HEK293T (cell line): ENCODE measurements at regions not wholly inside any gene's neighbourhood (a gene's known extent, or its start where the extent isn't known, plus 50 kb on each side); places are given as distances from the start of the nearest gene placed in this dataset.

Source experiments
- ARNT ChIP-seq: fragments of 450-650 bp; IDR thresholded peaks from 2 replicates; pipeline ENCODE4 v1.6.1; 2017; ENCODE audit warnings: mild to moderate bottlenecking
- BHLHE40 ChIP-seq: fragments of 450-650 bp; IDR thresholded peaks from 2 replicates; pipeline ENCODE4 v1.6.1; 2016; ENCODE audit warnings: mild to moderate bottlenecking, moderate library complexity, borderline replicate concordance
- ELF4 ChIP-seq: fragments of 450-650 bp; IDR thresholded peaks from 2 replicates; pipeline ENCODE4 v1.6.1; 2017; ENCODE audit warnings: antibody characterized with exemption
- FOXA1 ChIP-seq: fragments of 450-650 bp; IDR thresholded peaks from 2 replicates; pipeline ENCODE4 v1.6.1; 2016; ENCODE audit warnings: mild to moderate bottlenecking
- FOXK2 ChIP-seq: fragments of 450-650 bp; IDR thresholded peaks from 2 replicates; pipeline ENCODE4 v1.6.1; 2016; ENCODE audit warnings: mild to moderate bottlenecking
- FOXM1 ChIP-seq: fragments of 450-650 bp; IDR thresholded peaks from 2 replicates; pipeline ENCODE4 v1.6.1; 2017; ENCODE audit warnings: mild to moderate bottlenecking, borderline replicate concordance
- HDGF ChIP-seq: fragments of 450-650 bp; IDR thresholded peaks from 2 replicates; pipeline ENCODE4 v1.6.1; 2017; ENCODE audit warnings: antibody characterized with exemption, borderline replicate concordance
- L3MBTL2 ChIP-seq: fragments of 450-650 bp; conservative IDR thresholded peaks from 2 replicates; pipeline ENCODE4 v1.6.1; 2016; ENCODE audit warnings: mild to moderate bottlenecking
- LEF1 ChIP-seq: fragments of 450-650 bp; IDR thresholded peaks from 2 replicates; pipeline ENCODE4 v1.6.1; 2017; ENCODE audit warnings: mild to moderate bottlenecking, borderline replicate concordance
- SP1 ChIP-seq: fragments of 450-650 bp; IDR thresholded peaks from 2 replicates; pipeline ENCODE4 v1.6.1; 2017
- SUZ12 ChIP-seq: fragments of 450-650 bp; IDR thresholded peaks from 2 replicates; pipeline ENCODE4 v1.6.1; 2016; ENCODE audit warnings: mild to moderate bottlenecking
- ZNF384 ChIP-seq: fragments of 450-650 bp; IDR thresholded peaks from 2 replicates; pipeline ENCODE4 v1.6.1; 2016
- TF ChIP-seq, protein P1 (sequence below): fragments of 450-650 bp; IDR thresholded peaks from 2 replicates; pipeline ENCODE4 v1.6.1; 2016

DNA sequence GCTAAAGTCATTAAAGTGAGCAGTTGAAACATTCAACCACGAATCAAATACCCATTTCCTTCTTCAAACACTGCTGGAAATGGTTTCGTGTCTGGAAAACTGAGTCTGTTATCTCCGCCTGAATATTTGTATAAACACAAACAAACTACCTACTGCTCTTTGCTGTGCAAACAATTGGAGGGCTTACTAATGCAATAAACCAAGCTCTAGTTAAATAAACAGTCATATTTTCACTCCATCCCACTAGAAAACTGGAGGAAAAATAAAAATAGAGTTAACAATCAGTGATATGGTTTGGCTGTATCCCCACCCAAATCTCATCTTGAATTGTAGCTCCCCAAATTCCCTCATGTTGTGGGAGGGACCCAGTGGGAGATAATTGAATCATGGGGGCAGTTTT lies 397.6 kb downstream of the RASEF start:
- TF ChIP-seq FOXM1 (no peak), LEF1 (no peak), L3MBTL2 (no peak), ZNF384 (no peak), HDGF (no peak), FOXA1 (no peak), ELF4 (no peak), FOXK2 (no peak), SUZ12 (no peak), BHLHE40 (no peak), ARNT (no peak), SP1 (no peak)
- TF ChIP-seq, protein P1, sequence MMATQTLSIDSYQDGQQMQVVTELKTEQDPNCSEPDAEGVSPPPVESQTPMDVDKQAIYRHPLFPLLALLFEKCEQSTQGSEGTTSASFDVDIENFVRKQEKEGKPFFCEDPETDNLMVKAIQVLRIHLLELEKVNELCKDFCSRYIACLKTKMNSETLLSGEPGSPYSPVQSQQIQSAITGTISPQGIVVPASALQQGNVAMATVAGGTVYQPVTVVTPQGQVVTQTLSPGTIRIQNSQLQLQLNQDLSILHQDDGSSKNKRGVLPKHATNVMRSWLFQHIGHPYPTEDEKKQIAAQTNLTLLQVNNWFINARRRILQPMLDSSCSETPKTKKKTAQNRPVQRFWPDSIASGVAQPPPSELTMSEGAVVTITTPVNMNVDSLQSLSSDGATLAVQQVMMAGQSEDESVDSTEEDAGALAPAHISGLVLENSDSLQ = no peak
